Naive thymus-derived CD4-positive, alpha-beta T cell (primary cell): ENCODE measurements at regions not wholly inside any gene's neighbourhood (a gene's known extent, or its start where the extent isn't known, plus 50 kb on each side); places are given as distances from the start of the nearest gene placed in this dataset.

ENCODE experiments used
- ATAC-seq: fragments of 150-1000 bp; cut with Tn5 transposase; 2 replicates; pipeline ENCODE4 v1.10.0; 2021; ENCODE audit warnings: mild to moderate bottlenecking, moderate library complexity
- CTCF ChIA-PET: fragments of 350-600 bp; sonication (Branson Sonifier 250); formaldehyde crosslinking; loops from one replicate; lab custom pipeline; 2021; ENCODE audit warnings: antibody characterized with exemption; lab: Charles Lee
- POLR2A ChIA-PET: fragments of 350-600 bp; sonication (Branson Sonifier 250); formaldehyde crosslinking; loops from one replicate; lab custom pipeline; 2021; ENCODE audit warnings: antibody characterized with exemption, inconsistent platforms; lab: Charles Lee
- DNase-seq, 9 donors: peaks; one replicate each; pipeline versions ENCODE4 v3.0.0 to v3.0.0-alpha.2; 2020 to 2022; ENCODE audit warnings: mixed read lengths in 1 of 9
- H3K27ac ChIP-seq: one replicate; pipeline ENCODE4 v1.7.0; 2013; ENCODE audit warnings: mild to moderate bottlenecking, low read depth, low read length, moderate library complexity
- H3K27me3 ChIP-seq, 2 donors: one replicate each; pipeline ENCODE4 v1.7.0; 2013; ENCODE audit warnings: low read length in 2 of 2, mild to moderate bottlenecking in 2 of 2, moderate library complexity in 2 of 2; ENCODE audit not compliant: control insufficient read depth in 2 of 2, insufficient read depth in 2 of 2
- H3K36me3 ChIP-seq, 3 experiments: 1 replicate in 2 of 3; 2 replicates in 1 of 3; pipeline ENCODE4 v1.7.0; 2013; ENCODE audit warnings: low read length in 3 of 3, mild to moderate bottlenecking in 3 of 3, moderate library complexity in 1 of 3; ENCODE audit not compliant: insufficient read depth in 3 of 3, control insufficient read depth in 2 of 3
- H3K4me1 ChIP-seq, 2 donors: one replicate each; pipeline ENCODE4 v1.7.0; 2013; ENCODE audit warnings: low read length in 2 of 2, mild to moderate bottlenecking in 2 of 2, moderate library complexity in 1 of 2; ENCODE audit not compliant: control insufficient read depth in 2 of 2, insufficient read depth in 2 of 2
- H3K4me3 ChIP-seq: 2 replicates; pipeline ENCODE4 v1.7.0; 2013; ENCODE audit warnings: mild to moderate bottlenecking, low read length
- H3K9me3 ChIP-seq, 3 experiments: 1 replicate in 2 of 3; 2 replicates in 1 of 3; pipeline ENCODE4 v1.7.0; 2013; ENCODE audit warnings: low read length in 3 of 3; ENCODE audit not compliant: control insufficient read depth in 2 of 3
- H3K27ac Mint-ChIP-seq, 9 donors: one replicate each; pipeline ENCODE4 v1.8.0; 2020 to 2022; ENCODE audit warnings: mixed read lengths in 9 of 9, mild to moderate bottlenecking in 8 of 9, moderate library complexity in 5 of 9, inconsistent platforms in 2 of 9
- H3K27me3 Mint-ChIP-seq, 5 donors: one replicate each; pipeline ENCODE4 v1.8.0; 2021 to 2022; ENCODE audit warnings: mixed read lengths in 5 of 5, mild to moderate bottlenecking in 1 of 5
- H3K36me3 Mint-ChIP-seq, 5 donors: one replicate each; pipeline ENCODE4 v1.8.0; 2020 to 2022; ENCODE audit warnings: mixed read lengths in 5 of 5, mild to moderate bottlenecking in 3 of 5, inconsistent platforms in 1 of 5
- H3K4me1 Mint-ChIP-seq, 7 donors: one replicate each; pipeline ENCODE4 v1.8.0; 2020 to 2022; ENCODE audit warnings: mixed read lengths in 7 of 7, mild to moderate bottlenecking in 3 of 7, inconsistent platforms in 1 of 7
- H3K4me3 Mint-ChIP-seq, 10 donors: one replicate each; pipeline ENCODE4 v1.8.0; 2020 to 2022; ENCODE audit warnings: mild to moderate bottlenecking in 10 of 10, mixed read lengths in 10 of 10, moderate library complexity in 6 of 10, inconsistent platforms in 2 of 10
- H3K9me3 Mint-ChIP-seq, 11 donors: one replicate each; pipeline ENCODE4 v1.8.0; 2020 to 2022; ENCODE audit warnings: mixed read lengths in 11 of 11, mild to moderate bottlenecking in 4 of 11, inconsistent platforms in 1 of 11, moderate library complexity in 1 of 11
- intact Hi-C, 2 donors: fragments of 100-400 bp; cut with micrococcal nuclease; formaldehyde crosslinking; loops; one replicate each; pipeline ENCODE4 v1.15.1; 2023

DNA sequence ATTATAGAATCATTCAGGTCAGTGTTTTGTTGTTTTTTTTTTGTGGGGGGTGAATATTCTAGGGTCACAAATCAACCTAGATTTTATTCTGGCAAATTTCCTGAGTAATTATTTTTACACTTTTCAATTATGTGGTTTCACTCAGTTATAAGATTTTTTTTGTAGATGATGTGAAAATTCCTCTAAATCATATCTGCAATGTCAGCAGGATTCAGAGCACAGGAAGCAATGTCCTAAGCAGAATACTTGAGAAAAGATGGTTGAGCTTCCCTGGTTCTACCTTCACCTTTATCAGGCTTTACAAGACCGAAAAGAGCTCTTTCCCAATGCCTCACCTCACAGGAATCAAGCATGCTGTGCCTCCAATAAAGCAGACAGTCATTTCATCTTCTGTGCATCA lies 124.3 kb downstream of the SLC41A2 start:
- Mint-ChIP-seq H3K27ac (no peak overlapping the region), H3K4me3 (no peak overlapping the region), H3K27me3 (peaks cover 0 to 7% (median 0%) of the 10 kb centered on the region in 5 donors), H3K4me1 (no peaks in the 10 kb centered on the region), H3K9me3 (no peaks in the 10 kb centered on the region), H3K36me3 (peaks cover 0 to 2% (median 0%) of the 10 kb centered on the region in 5 donors)
- H3K27ac ChIP-seq: no peak overlapping the region
- intact Hi-C loops: no loop called here
- ChIA-PET POLR2A (no interaction called here), CTCF (interaction anchor here (0.8 to 1.2 kb wide), 2 partner anchors 452 to 1710 kb away, joined by 4 to 5 read pairs; no protein-coding TSS in a partner anchor)
- no peak overlapping the region for H3K4me3 ChIP-seq
- no peaks in the 10 kb centered on the region for H3K9me3 ChIP-seq
- H3K4me1 ChIP-seq: no peaks in the 10 kb centered on the region
- no peaks in the 10 kb centered on the region for H3K27me3 ChIP-seq
- DNase-seq (no peak), ATAC-seq (no peak)
- no peaks in the 10 kb centered on the region for H3K36me3 ChIP-seq

DNA sequence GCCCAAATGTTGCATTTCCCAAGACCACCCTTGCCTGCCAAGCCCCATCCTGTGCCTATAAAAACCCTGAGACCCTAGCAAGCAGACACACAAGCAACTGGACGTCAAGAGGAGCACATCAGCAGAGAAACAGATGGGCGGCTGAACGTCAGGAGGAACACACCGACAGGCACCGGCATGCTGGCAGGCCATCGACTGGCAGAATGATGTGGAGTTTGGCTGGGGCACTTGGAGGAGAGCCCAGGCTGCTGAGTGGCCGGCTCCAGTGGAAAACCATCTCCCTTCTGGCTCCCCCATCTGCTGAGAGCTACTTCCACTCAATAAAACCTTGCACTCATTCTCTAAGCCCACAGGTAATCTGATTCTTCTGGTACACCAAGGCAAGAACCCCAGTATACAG lies 130.1 kb downstream of the SLC41A2 start:
- no peaks in the 10 kb centered on the region for H3K27me3 ChIP-seq
- no peak for ATAC-seq
- H3K4me1 ChIP-seq: no peaks in the 10 kb centered on the region
- Mint-ChIP-seq H3K4me1 (peaks cover 0 to under 1% (median 0%) of the 10 kb centered on the region in 7 donors), H3K27me3 (peaks cover 0 to 3% (median 0%) of the 10 kb centered on the region in 5 donors), H3K27ac (no peak overlapping the region), H3K36me3 (peaks cover 0 to 14% (median 6%) of the 10 kb centered on the region in 5 donors), H3K4me3 (no peak overlapping the region), H3K9me3 (peaks cover 4 to 39% (median 15%) of the 10 kb centered on the region in 11 donors)
- ChIA-PET CTCF (interaction anchor here (1.3 kb wide), 1 partner anchor 446 kb away, joined by 6 read pairs; no protein-coding TSS in a partner anchor), POLR2A (no interaction called here)
- DNase-seq: no peak
- peaks cover 0 to 20% (median 0%) of the 10 kb centered on the region in 3 experiments for H3K9me3 ChIP-seq
- intact Hi-C loops: no loop called here
- H3K27ac ChIP-seq: no peak overlapping the region
- no peak overlapping the region for H3K4me3 ChIP-seq
- no peaks in the 10 kb centered on the region for H3K36me3 ChIP-seq

DNA sequence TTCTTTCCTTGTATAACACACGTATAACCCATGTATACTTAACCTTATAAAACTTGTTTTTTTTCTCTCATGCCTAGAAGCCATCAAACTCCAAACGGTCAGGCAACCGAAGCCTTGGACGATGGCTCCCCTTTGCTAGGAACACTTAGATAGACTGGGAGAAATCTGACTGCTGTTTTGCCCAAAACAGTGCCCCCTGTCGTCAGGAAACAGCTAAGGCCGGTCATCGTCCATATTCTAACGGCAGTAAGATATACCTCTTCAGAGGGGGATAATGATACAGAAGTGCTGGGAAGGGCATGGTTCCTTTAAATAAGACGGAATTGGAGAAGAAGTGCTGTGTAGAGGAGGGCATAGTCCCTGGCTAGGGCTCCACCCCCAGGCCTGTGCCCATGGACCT lies 130.5 kb downstream of the SLC41A2 start:
- ChIA-PET POLR2A (interaction anchor here (0.6 kb wide), 1 partner anchor 232 kb away, joined by 3 read pairs; no protein-coding TSS in a partner anchor), CTCF (interaction anchor here (1.3 kb wide), 1 partner anchor 446 kb away, joined by 6 read pairs; no protein-coding TSS in a partner anchor)
- intact Hi-C loops: loop anchor here in 1 of 2 donors (1.0 kb wide), 1 partner anchor 446 kb away; no protein-coding TSS in a partner anchor
- Histone ChIP-seq H3K27ac (no peak overlapping the region), H3K9me3 (peaks cover 0 to 20% (median 0%) of the 10 kb centered on the region in 3 experiments), H3K27me3 (no peaks in the 10 kb centered on the region), H3K36me3 (no peaks in the 10 kb centered on the region), H3K4me3 (no peak overlapping the region), H3K4me1 (no peaks in the 10 kb centered on the region)
- Mint-ChIP-seq H3K27ac (no peak overlapping the region), H3K27me3 (peaks cover 0 to 3% (median 0%) of the 10 kb centered on the region in 5 donors), H3K4me3 (no peak overlapping the region), H3K4me1 (peaks cover 0 to 4% (median 1%) of the 10 kb centered on the region in 7 donors), H3K9me3 (peaks cover 4 to 39% (median 15%) of the 10 kb centered on the region in 11 donors), H3K36me3 (peaks cover 0 to 14% (median 6%) of the 10 kb centered on the region in 5 donors)
- no peak for ATAC-seq
- DNase-seq: peak in 1 of 9 donors; percentile 4

DNA sequence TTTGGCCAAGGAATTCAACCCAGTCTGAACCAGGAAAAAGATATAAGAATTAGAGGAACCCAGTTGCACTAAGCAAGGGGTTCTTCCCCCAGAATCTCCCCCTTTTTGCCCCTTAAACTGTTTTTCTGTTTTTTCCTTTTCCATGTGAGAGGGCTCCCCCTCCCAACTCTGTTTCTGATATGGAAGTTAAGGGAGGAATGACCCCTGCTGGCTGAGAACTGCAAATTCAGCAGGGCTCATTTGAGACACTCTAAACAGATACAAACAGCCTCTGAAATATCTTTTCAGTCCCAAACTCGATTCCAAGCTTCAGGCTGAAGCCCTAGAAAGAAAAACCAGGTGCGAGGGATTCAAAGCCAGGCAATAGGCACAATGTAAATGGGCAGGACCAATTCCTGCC lies 132.7 kb downstream of the SLC41A2 start:
- H3K36me3 Mint-ChIP-seq: peaks cover 0 to 14% (median 6%) of the 10 kb centered on the region in 5 donors
- H3K27me3 Mint-ChIP-seq: peaks cover 0 to 3% (median 0%) of the 10 kb centered on the region in 5 donors
- Histone ChIP-seq H3K9me3 (peaks cover 0 to 20% (median 0%) of the 10 kb centered on the region in 3 experiments), H3K27me3 (no peaks in the 10 kb centered on the region), H3K27ac (no peak overlapping the region), H3K4me1 (no peaks in the 10 kb centered on the region), H3K4me3 (no peak overlapping the region), H3K36me3 (no peaks in the 10 kb centered on the region)
- H3K9me3 Mint-ChIP-seq: peaks cover 4 to 39% (median 15%) of the 10 kb centered on the region in 11 donors
- POLR2A ChIA-PET: no interaction called here
- DNase-seq (no peak), ATAC-seq (no peak)
- CTCF ChIA-PET: no interaction called here
- no peak overlapping the region for H3K27ac Mint-ChIP-seq
- H3K4me1 Mint-ChIP-seq: peaks cover 0 to 6% (median 3%) of the 10 kb centered on the region in 7 donors
- intact Hi-C loops: no loop called here
- no peak overlapping the region for H3K4me3 Mint-ChIP-seq

DNA sequence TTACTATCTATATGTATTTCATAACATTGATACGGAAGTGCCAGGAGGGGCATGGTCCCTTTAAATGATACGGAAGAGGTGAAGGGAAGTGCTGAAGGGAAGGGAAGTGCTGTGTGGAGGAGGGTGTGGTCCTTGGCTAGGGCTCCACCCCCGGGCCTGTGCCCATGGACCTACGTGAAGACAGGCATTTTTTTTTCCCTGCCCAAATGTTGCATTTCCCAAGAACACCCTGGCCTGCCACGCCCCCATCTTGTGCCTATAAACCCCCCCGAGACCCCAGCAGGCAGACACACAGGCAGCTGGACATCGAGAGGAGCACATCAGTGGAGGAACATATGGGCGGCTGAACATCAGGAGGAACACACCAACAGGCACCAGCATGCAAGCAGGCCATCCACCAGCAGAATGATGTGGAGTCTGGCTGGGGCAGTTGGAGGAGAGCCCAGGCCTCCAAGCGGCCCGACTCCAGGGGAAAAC lies 134.1 kb downstream of the SLC41A2 start:
- Histone ChIP-seq H3K4me1 (no peaks in the 10 kb centered on the region), H3K4me3 (no peak overlapping the region), H3K27me3 (no peaks in the 10 kb centered on the region), H3K9me3 (peaks cover 0 to 20% (median 0%) of the 10 kb centered on the region in 3 experiments), H3K36me3 (no peaks in the 10 kb centered on the region), H3K27ac (no peak overlapping the region)
- peak overlapping the region in 1 of 10 donors; percentile 2 for H3K4me3 Mint-ChIP-seq
- peak; percentile 63 for ATAC-seq
- peaks cover 0 to 3% (median 0%) of the 10 kb centered on the region in 5 donors for H3K27me3 Mint-ChIP-seq
- H3K9me3 Mint-ChIP-seq: peaks cover 4 to 39% (median 15%) of the 10 kb centered on the region in 11 donors
- H3K27ac Mint-ChIP-seq: no peak overlapping the region
- ChIA-PET CTCF (interaction anchor here (0.7 to 1.1 kb wide), 2 partner anchors 140 to 442 kb away, joined by 3 read pairs; no protein-coding TSS in a partner anchor), POLR2A (no interaction called here)
- intact Hi-C loops: no loop called here
- DNase-seq: no peak
- H3K4me1 Mint-ChIP-seq: peaks cover 0 to 6% (median 3%) of the 10 kb centered on the region in 7 donors
- peaks cover 0 to 14% (median 6%) of the 10 kb centered on the region in 5 donors for H3K36me3 Mint-ChIP-seq

DNA sequence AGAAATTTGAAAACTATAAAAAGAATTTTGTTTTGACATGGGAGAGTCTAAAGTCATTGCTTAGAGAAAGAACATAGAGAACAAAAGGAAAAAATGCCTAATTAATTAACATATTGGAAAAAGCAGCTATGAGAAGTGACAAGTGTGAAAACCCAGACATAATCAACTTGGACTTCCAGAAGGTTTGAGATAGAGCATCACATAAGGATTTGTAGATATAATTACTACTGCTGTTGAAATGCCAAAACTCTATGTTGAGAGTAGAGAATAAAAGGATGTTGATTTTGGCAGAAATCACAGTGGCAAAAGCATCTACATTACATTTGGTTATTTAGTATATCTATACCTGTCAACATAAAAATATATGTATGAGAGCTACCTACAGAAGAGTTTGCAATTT lies 135.1 kb downstream of the SLC41A2 start:
- H3K9me3 Mint-ChIP-seq: peaks cover 4 to 39% (median 15%) of the 10 kb centered on the region in 11 donors
- ATAC-seq (no peak), DNase-seq (no peak)
- no peaks in the 10 kb centered on the region for H3K4me1 ChIP-seq
- intact Hi-C loops: no loop called here
- no peaks in the 10 kb centered on the region for H3K36me3 ChIP-seq
- peaks cover 0 to 6% (median 3%) of the 10 kb centered on the region in 7 donors for H3K4me1 Mint-ChIP-seq
- no peak overlapping the region for H3K27ac ChIP-seq
- peaks cover 0 to 20% (median 0%) of the 10 kb centered on the region in 3 experiments for H3K9me3 ChIP-seq
- H3K27me3 ChIP-seq: no peaks in the 10 kb centered on the region
- H3K4me3 ChIP-seq: no peak overlapping the region
- ChIA-PET POLR2A (no interaction called here), CTCF (interaction anchor here (0.7 to 1.1 kb wide), 2 partner anchors 139 to 761 kb away, joined by 3 read pairs; no protein-coding TSS in a partner anchor)
- H3K36me3 Mint-ChIP-seq: peaks cover 0 to 14% (median 6%) of the 10 kb centered on the region in 5 donors
- peaks cover 0 to 3% (median 0%) of the 10 kb centered on the region in 5 donors for H3K27me3 Mint-ChIP-seq
- H3K4me3 Mint-ChIP-seq: peak overlapping the region in 1 of 10 donors; percentile 27
- no peak overlapping the region for H3K27ac Mint-ChIP-seq
